ENCODE measurements at regions not wholly inside any gene's neighbourhood (a gene's known extent, or its start where the extent isn't known, plus 50 kb on each side); places are given as distances from the start of the nearest gene placed in this dataset.
"Not testable (repeated sequence)": the region's sequence is repeated elsewhere in the genome, so short reads cannot be mapped to it uniquely, and the experiment has no call there.

- FAIRE-seq, result no peak
Measured at GRCh38 chr13:22871231-22871630, 309.5 kb upstream of the SGCG start.

- FAIRE-seq, result no peak
Measured at GRCh38 chr13:22874839-22875238, 305.9 kb upstream of the SGCG start.

GRCh38 chr13:22877421-22877820, 303.4 kb upstream of the SGCG start:
- no peak for FAIRE-seq

- FAIRE-seq, result no peak
Measured at GRCh38 chr13:22880741-22881720, 299.7 kb upstream of the SGCG start.

- FAIRE-seq, result not testable (repeated sequence)
Measured at GRCh38 chr13:22881721-22882608, 298.8 kb upstream of the SGCG start.

GRCh38 chr13:22883262-22883840, 297.4 kb upstream of the SGCG start:
- FAIRE-seq, result no peak

- no peak for FAIRE-seq
Measured at GRCh38 chr13:22883956-22884355, 296.8 kb upstream of the SGCG start.

- FAIRE-seq, result not testable (repeated sequence)
Measured at GRCh38 chr13:22886061-22886460, 294.7 kb upstream of the SGCG start.

- FAIRE-seq, result not testable (repeated sequence)
Measured at GRCh38 chr13:22889376-22889775, 291.4 kb upstream of the SGCG start.

GRCh38 chr13:22893204-22893603, 287.6 kb upstream of the SGCG start:
- FAIRE-seq, result no peak

- no peak for FAIRE-seq
Measured at GRCh38 chr13:22893777-22894176, 287.0 kb upstream of the SGCG start.

GRCh38 chr13:22897571-22898314, 283.0 kb upstream of the SGCG start:
- no peak for FAIRE-seq

GRCh38 chr13:22900416-22900951, 280.3 kb upstream of the SGCG start:
- FAIRE-seq, result not testable (repeated sequence)

- FAIRE-seq, result no peak
Measured at GRCh38 chr13:22903301-22903700, 277.5 kb upstream of the SGCG start.

- no peak for FAIRE-seq
Measured at GRCh38 chr13:22903925-22904324, 276.9 kb upstream of the SGCG start.

GRCh38 chr13:22915442-22916082, 265.2 kb upstream of the SGCG start:
- FAIRE-seq, result no peak

GRCh38 chr13:22916276-22916675, 264.5 kb upstream of the SGCG start:
- not testable (repeated sequence) for FAIRE-seq

- no peak for FAIRE-seq
Measured at GRCh38 chr13:22925881-22926747, 254.7 kb upstream of the SGCG start.

- no peak for FAIRE-seq
Measured at GRCh38 chr13:22926748-22927400, 253.9 kb upstream of the SGCG start.

- FAIRE-seq, result not testable (repeated sequence)
Measured at GRCh38 chr13:22927845-22928244, 252.9 kb upstream of the SGCG start.
